Colonic mucosa (tissue), 4 donors: ENCODE measurements at regions not wholly inside any gene's neighbourhood (a gene's known extent, or its start where the extent isn't known, plus 50 kb on each side); places are given as distances from the start of the nearest gene placed in this dataset.

Experiments used
- DNase-seq: peaks from one replicate; pipeline ENCODE4 v3.0.0-alpha.2; 2020
- H3K27ac ChIP-seq: fragments of 200-600 bp; one replicate; pipeline ENCODE4 v1.8.0; 2021
- H3K27me3 ChIP-seq: fragments of 200-600 bp; one replicate; pipeline ENCODE4 v1.8.0; 2021
- H3K36me3 ChIP-seq: fragments of 200-600 bp; one replicate; pipeline ENCODE4 v1.8.0; 2021
- H3K4me1 ChIP-seq: fragments of 200-600 bp; one replicate; pipeline ENCODE4 v1.8.0; 2021; ENCODE audit warnings: mild to moderate bottlenecking
- H3K4me3 ChIP-seq: fragments of 200-600 bp; one replicate; pipeline ENCODE4 v1.8.0; 2021
- H3K9ac ChIP-seq, 2 donors: one replicate each; pipeline ENCODE4 v1.7.0; 2013; ENCODE audit warnings: control low read depth in 2 of 2, low read depth in 2 of 2, low read length in 2 of 2
- H3K9me3 ChIP-seq: fragments of 200-600 bp; one replicate; pipeline ENCODE4 v1.8.0; 2021
- intact Hi-C: fragments of 100-400 bp; cut with DNase I; formaldehyde crosslinking; loops from one replicate; pipeline ENCODE4 v1.14.1; 2022
- TF ChIP-seq, protein P1 (sequence below): fragments of 200-600 bp; IDR thresholded peaks from one replicate; pipeline ENCODE4 v1.8.0; 2022; ENCODE audit warnings: antibody characterized with exemption, mild to moderate bottlenecking
- donor health status: healthy.
- donor health status: DM: no; HTN: no; CAD: no.
- donor health status: DM: no; HTN: no; CAD: no.

DNA sequence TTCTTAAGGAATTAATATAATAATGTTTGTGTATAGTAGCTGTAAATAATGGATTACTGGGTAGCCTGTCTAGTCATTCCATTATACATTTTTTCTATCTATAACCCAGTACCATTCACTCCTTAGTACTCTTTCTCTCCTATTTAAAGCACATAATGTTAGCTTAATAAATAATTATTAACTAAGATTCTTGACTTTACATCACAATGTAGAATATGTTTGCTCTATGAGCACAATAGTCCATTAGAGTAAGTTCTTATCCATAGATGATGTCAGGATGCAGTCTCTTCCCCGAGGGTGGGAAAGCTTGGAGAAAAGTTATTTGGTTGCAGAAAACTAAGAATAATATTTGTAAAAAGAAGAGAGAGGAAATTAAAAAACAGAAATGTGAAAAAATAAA, 226.4 kb upstream of the EYS start:
- intact Hi-C loops = no loop called here
- Histone ChIP-seq H3K27ac (no peak overlapping the region), H3K4me3 (no peak overlapping the region), H3K36me3 (no peaks in the 10 kb centered on the region), H3K4me1 (no peaks in the 10 kb centered on the region), H3K27me3 (no peaks in the 10 kb centered on the region), H3K9me3 (no peaks in the 10 kb centered on the region), H3K9ac (no peak overlapping the region)
- DNase-seq = no peak
- TF ChIP-seq, protein P1, sequence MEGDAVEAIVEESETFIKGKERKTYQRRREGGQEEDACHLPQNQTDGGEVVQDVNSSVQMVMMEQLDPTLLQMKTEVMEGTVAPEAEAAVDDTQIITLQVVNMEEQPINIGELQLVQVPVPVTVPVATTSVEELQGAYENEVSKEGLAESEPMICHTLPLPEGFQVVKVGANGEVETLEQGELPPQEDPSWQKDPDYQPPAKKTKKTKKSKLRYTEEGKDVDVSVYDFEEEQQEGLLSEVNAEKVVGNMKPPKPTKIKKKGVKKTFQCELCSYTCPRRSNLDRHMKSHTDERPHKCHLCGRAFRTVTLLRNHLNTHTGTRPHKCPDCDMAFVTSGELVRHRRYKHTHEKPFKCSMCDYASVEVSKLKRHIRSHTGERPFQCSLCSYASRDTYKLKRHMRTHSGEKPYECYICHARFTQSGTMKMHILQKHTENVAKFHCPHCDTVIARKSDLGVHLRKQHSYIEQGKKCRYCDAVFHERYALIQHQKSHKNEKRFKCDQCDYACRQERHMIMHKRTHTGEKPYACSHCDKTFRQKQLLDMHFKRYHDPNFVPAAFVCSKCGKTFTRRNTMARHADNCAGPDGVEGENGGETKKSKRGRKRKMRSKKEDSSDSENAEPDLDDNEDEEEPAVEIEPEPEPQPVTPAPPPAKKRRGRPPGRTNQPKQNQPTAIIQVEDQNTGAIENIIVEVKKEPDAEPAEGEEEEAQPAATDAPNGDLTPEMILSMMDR = no peak

DNA sequence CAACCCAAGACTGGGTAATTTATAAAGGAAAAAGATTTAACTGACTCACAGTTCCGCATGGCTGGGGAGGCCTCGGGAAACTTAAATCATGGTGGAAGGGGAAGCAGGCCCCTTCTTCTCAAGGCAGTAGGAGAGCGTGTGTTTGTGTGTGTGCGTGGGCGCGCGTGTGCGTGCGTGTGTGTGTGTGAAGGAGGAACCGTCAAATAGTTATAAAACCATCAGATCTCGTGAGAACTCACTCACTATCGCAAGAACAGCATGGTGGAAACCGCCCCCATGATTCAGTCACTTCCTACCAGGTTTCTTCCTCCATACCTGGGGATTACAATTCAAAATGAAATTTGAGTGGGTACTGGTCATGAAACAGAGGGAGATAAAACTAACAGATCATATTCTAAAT, 220.1 kb upstream of the EYS start:
- intact Hi-C loops = no loop called here
- TF ChIP-seq, protein P1 = no peak
- Histone ChIP-seq H3K9me3 (no peaks in the 10 kb centered on the region), H3K4me3 (no peak overlapping the region), H3K4me1 (no peaks in the 10 kb centered on the region), H3K27ac (no peak overlapping the region), H3K27me3 (no peaks in the 10 kb centered on the region), H3K36me3 (no peaks in the 10 kb centered on the region), H3K9ac (no peak overlapping the region)
- no peak for DNase-seq

DNA sequence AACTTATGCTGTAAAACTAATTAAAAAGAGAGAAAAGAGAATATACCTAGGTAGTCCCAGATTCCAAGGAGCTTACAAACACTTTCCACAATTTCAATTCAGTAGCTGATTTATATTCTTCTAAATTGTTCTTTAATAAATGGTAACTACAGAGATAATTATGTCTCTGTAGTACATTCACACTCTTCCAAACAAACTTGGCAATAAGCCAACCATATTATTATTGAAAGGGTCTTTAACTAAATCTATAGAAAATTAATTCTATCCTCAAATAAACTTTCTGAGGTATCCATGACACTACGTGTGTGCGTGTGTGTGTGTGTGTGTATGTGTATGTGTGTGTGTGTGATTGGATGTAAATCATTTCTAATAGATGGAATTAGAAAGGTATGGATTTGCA, 217.4 kb upstream of the EYS start:
- no peak overlapping the region for H3K27ac ChIP-seq
- H3K27me3 ChIP-seq = no peaks in the 10 kb centered on the region
- H3K36me3 ChIP-seq = no peaks in the 10 kb centered on the region
- intact Hi-C loops = no loop called here
- DNase-seq = no peak
- TF ChIP-seq, protein P1 = no peak
- H3K9me3 ChIP-seq = no peaks in the 10 kb centered on the region
- H3K9ac ChIP-seq = no peak overlapping the region
- no peak overlapping the region for H3K4me3 ChIP-seq
- H3K4me1 ChIP-seq = no peaks in the 10 kb centered on the region

DNA sequence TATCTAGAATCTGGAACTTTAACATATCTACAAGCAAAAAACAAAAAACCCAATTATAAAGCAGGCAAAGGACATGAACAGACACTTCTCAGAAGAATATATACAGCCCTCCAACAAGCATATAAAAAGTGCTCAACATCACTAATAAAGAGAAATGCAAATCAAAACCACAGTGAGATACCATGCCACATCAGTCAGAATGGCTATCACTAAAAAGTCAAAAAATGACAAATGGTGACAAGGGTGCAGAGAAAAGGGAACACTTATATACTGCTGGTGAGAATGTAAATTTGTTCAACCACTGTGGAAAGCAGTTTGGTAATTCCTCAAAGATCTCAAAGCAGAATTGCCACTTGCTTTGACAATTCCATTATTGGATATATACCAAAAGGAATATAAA, 215.0 kb upstream of the EYS start:
- DNase-seq = no peak
- no peak overlapping the region for H3K4me3 ChIP-seq
- TF ChIP-seq, protein P1 = no peak
- no peak overlapping the region for H3K9ac ChIP-seq
- no peaks in the 10 kb centered on the region for H3K4me1 ChIP-seq
- no peaks in the 10 kb centered on the region for H3K27me3 ChIP-seq
- H3K9me3 ChIP-seq = no peaks in the 10 kb centered on the region
- H3K27ac ChIP-seq = no peak overlapping the region
- no peaks in the 10 kb centered on the region for H3K36me3 ChIP-seq
- intact Hi-C loops = no loop called here

DNA sequence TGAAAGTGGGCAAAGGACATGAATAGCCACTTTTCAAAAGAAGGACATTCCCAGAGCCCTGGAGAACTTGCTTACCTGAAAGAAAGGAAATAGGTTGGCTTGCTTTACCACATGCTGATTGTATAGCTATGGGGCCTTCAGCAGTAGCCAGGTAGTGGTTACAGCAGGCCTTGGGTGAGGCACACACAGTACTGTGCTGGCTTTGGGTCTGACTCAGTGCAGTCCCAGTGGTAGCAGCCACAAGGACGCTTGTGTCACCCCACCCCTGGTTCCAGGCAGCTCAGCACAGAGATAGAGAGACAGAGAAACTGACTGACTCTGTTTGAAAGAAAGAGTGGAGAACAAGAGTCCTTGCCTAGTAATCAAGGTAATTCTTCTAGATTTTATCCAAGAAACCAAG, 201.0 kb upstream of the EYS start:
- TF ChIP-seq, protein P1 = no peak
- no peak overlapping the region for H3K9ac ChIP-seq

DNA sequence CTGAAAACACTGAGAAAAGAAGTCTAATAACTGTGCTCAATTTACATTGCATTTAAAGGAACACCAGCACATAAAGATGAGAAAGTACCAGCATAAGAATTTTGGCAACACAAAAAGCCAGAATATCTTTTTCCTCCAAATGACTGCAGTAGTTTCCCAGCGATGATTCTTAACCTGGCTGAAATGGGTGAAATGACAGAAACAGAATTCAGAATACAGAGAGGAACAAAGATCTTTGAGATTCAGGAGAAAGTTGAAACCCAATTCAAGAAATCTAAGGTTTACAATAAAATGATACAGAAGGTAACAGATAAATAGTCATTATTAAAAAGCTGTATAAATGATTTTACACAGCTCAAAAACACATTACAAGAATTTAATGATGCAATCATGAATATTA, 197.0 kb upstream of the EYS start:
- Histone ChIP-seq H3K9me3 (no peaks in the 10 kb centered on the region), H3K4me1 (no peaks in the 10 kb centered on the region), H3K9ac (no peak overlapping the region), H3K27ac (no peak overlapping the region), H3K27me3 (no peaks in the 10 kb centered on the region), H3K4me3 (no peak overlapping the region), H3K36me3 (no peaks in the 10 kb centered on the region)
- intact Hi-C loops = no loop called here
- DNase-seq = no peak
- TF ChIP-seq, protein P1 = no peak

More for the DNA sequence above, 201.0 kb upstream of the EYS start:
- Histone ChIP-seq H3K9me3 (no peaks in the 10 kb centered on the region), H3K4me3 (no peak overlapping the region), H3K4me1 (no peaks in the 10 kb centered on the region), H3K36me3 (no peaks in the 10 kb centered on the region), H3K27me3 (no peaks in the 10 kb centered on the region), H3K27ac (no peak overlapping the region)
- intact Hi-C loops = no loop called here
- no peak for DNase-seq
